ENCODE measurements at regions not wholly inside any gene's neighbourhood (a gene's known extent, or its start where the extent isn't known, plus 50 kb on each side); places are given as distances from the start of the nearest gene placed in this dataset.

GRCh38 chr6:14287707-14288106, 170.1 kb downstream of the CD83 start:
- ATAC-seq (no peak), DNase-seq (no peak)
- peaks cover 0 to 13% (median 0%) of the 10 kb centered on the region in 9 donors for H3K4me1 ChIP-seq
- H3K27me3 ChIP-seq, result no peaks in the 10 kb centered on the region
- no peak overlapping the region for H3K27ac ChIP-seq
- no peaks in the 10 kb centered on the region for H3K36me3 ChIP-seq
- TF ChIP-seq CTCF (IDR thresholded peaks at IDR 0.05), result no peak
- intact Hi-C loops (cut with DNase I), result loop anchor here in 1 of 10 donors (5.0 kb wide), 1 partner anchor 1310 kb away; no protein-coding TSS in a partner anchor
- no peaks in the 10 kb centered on the region for H3K9me3 ChIP-seq
- no peak overlapping the region for H3K4me3 ChIP-seq

GRCh38 chr6:14288910-14289309, 171.3 kb downstream of the CD83 start:
- Histone ChIP-seq H3K9me3 (no peaks in the 10 kb centered on the region), H3K27ac (no peak overlapping the region), H3K36me3 (no peaks in the 10 kb centered on the region), H3K4me3 (no peak overlapping the region), H3K27me3 (no peaks in the 10 kb centered on the region), H3K4me1 (peaks cover 0 to 13% (median 0%) of the 10 kb centered on the region in 9 donors)
- intact Hi-C loops (cut with DNase I), result loop anchor here in 1 of 10 donors (5.0 kb wide), 1 partner anchor 1312 kb away; no protein-coding TSS in a partner anchor
- no peak for DNase-seq
- ATAC-seq, result no peak
- no peak for TF ChIP-seq CTCF (IDR thresholded peaks at IDR 0.05)
- 95 to 96% methylated on average over 3 of the region's 3 CpGs for WGBS, 2 donors

- Histone ChIP-seq H3K4me3 (no peak overlapping the region), H3K4me1 (peaks cover 0 to 8% (median 0%) of the 10 kb centered on the region in 9 donors), H3K36me3 (no peaks in the 10 kb centered on the region), H3K27ac (no peak overlapping the region), H3K9me3 (no peaks in the 10 kb centered on the region), H3K27me3 (no peaks in the 10 kb centered on the region)
- WGBS, 2 donors, result 86 to 87% methylated on average over 8 of the region's 8 CpGs
- ATAC-seq (no peak), DNase-seq (no peak)
- TF ChIP-seq CTCF (IDR thresholded peaks at IDR 0.05), result no peak
- intact Hi-C loops (cut with DNase I), result no loop called here
Observed at GRCh38 chr6:14290041-14290771, 172.6 kb downstream of the CD83 start.

GRCh38 chr6:14290772-14291330, 173.3 kb downstream of the CD83 start:
- H3K4me1 ChIP-seq, result peaks cover 0 to 8% (median 0%) of the 10 kb centered on the region in 9 donors
- DNase-seq (no peak), ATAC-seq (no peak)
- 88 to 91% methylated on average over 5 of the region's 5 CpGs for WGBS, 2 donors
- no peaks in the 10 kb centered on the region for H3K36me3 ChIP-seq
- no peak overlapping the region for H3K4me3 ChIP-seq
- H3K27ac ChIP-seq, result no peak overlapping the region
- no peaks in the 10 kb centered on the region for H3K27me3 ChIP-seq
- no peak for TF ChIP-seq CTCF (IDR thresholded peaks at IDR 0.05)
- intact Hi-C loops (cut with DNase I), result no loop called here
- H3K9me3 ChIP-seq, result no peaks in the 10 kb centered on the region
